B cell (primary cell): ENCODE measurements at regions not wholly inside any gene's neighbourhood (a gene's known extent, or its start where the extent isn't known, plus 50 kb on each side); places are given as distances from the start of the nearest gene placed in this dataset.

Experiments
- ATAC-seq: fragments of 200-7000 bp; cut with Tn5 transposase; one replicate; pipeline ENCODE4 v1.10.0; 2021; ENCODE audit warnings: low read depth, mild to moderate bottlenecking, moderate number of reproducible peaks, moderate library complexity
- CTCF ChIA-PET: fragments of 350-600 bp; sonication (Branson Sonifier 250); formaldehyde crosslinking; loops from one replicate; lab custom pipeline; 2021; ENCODE audit warnings: antibody characterized with exemption, inconsistent platforms; lab: Charles Lee
- POLR2A ChIA-PET: fragments of 350-600 bp; sonication (Branson Sonifier 250); formaldehyde crosslinking; loops from one replicate; lab custom pipeline; 2021; ENCODE audit warnings: antibody characterized with exemption; lab: Charles Lee
- DNase-seq: peaks from one replicate; pipeline ENCODE4 v3.0.0; 2013
- H2AFZ ChIP-seq: 2 replicates; pipeline ENCODE4 v1.6.1; 2012; ENCODE audit warnings: mild to moderate bottlenecking, low read depth, low read length; ENCODE audit not compliant: insufficient read depth, poor library complexity, severe bottlenecking
- H3K27ac ChIP-seq, 2 donors: 1 replicate in 1 of 2; 2 replicates in 1 of 2; pipeline ENCODE4 v1.5.1; 2012 to 2013; ENCODE audit warnings: low read length in 2 of 2, mild to moderate bottlenecking in 2 of 2, moderate library complexity in 1 of 2
- H3K27me3 ChIP-seq, 4 experiments: fragments of 200-600 bp in 1 of 4; sonication (generic) in 1 of 4; replicated peaks in 1 of 4; 1 replicate in 2 of 4; 2 replicates in 2 of 4; pipeline versions ENCODE4 v1.6.1 to v1.7.0; 2013 to 2016; ENCODE audit warnings: low read length in 3 of 4, mild to moderate bottlenecking in 2 of 4, mixed read lengths in 1 of 4, moderate library complexity in 1 of 4; ENCODE audit not compliant: insufficient read depth in 4 of 4, control insufficient read depth in 3 of 4; ENCODE audit errors: control extremely low read depth in 1 of 4
- H3K36me3 ChIP-seq, 2 experiments: replicated peaks in 1 of 2; 1 replicate in 1 of 2; 2 replicates in 1 of 2; pipeline versions ENCODE4 v1.6.1 to v1.7.1; 2013; ENCODE audit warnings: low read length in 1 of 2; ENCODE audit not compliant: insufficient read depth in 2 of 2, control insufficient read depth in 1 of 2; ENCODE audit errors: control extremely low read depth in 1 of 2, extremely low read depth in 1 of 2
- H3K4me1 ChIP-seq, 2 donors: fragments of 200-600 bp in 1 of 2; sonication (generic) in 1 of 2; 1 replicate in 1 of 2; 2 replicates in 1 of 2; pipeline versions ENCODE4 v1.5.1 to v1.6.1; 2013 to 2017; ENCODE audit warnings: low read length in 2 of 2; ENCODE audit not compliant: control insufficient read depth in 2 of 2, insufficient read depth in 2 of 2
- H3K4me2 ChIP-seq: replicated peaks from 2 replicates; pipeline ENCODE3; 2012; ENCODE audit warnings: mild to moderate bottlenecking, low read depth, low read length; ENCODE audit not compliant: poor library complexity, severe bottlenecking
- H3K4me3 ChIP-seq, 5 experiments: fragments of 200-600 bp in 1 of 5; sonication (generic) in 1 of 5; 1 replicate in 3 of 5; 2 replicates in 2 of 5; pipeline versions ENCODE4 v1.5.1 to v1.7.0; 2011 to 2016; ENCODE audit warnings: low read length in 4 of 5, mild to moderate bottlenecking in 4 of 5, low read depth in 2 of 5, control low read depth in 1 of 5, moderate library complexity in 1 of 5; ENCODE audit not compliant: insufficient read depth in 1 of 5; ENCODE audit errors: control extremely low read depth in 1 of 5, extremely low read depth in 1 of 5
- H3K79me2 ChIP-seq: fragments of 200-600 bp; sonication (generic); one replicate; pipeline ENCODE4 v1.6.0; 2016; ENCODE audit warnings: low read length; ENCODE audit not compliant: control insufficient read depth, insufficient read depth
- H3K9ac ChIP-seq: fragments of 200-600 bp; sonication (generic); 2 replicates; pipeline ENCODE4 v1.6.1; 2017; ENCODE audit warnings: mild to moderate bottlenecking, low read length, moderate library complexity
- H3K9me3 ChIP-seq, 3 donors: one replicate each; pipeline versions ENCODE4 v1.6.1 to v1.7.1; 2013; ENCODE audit warnings: low read length in 2 of 3; ENCODE audit not compliant: control insufficient read depth in 2 of 3, insufficient read depth in 1 of 3; ENCODE audit errors: control extremely low read depth in 1 of 3
- H4K20me1 ChIP-seq: 2 replicates; pipeline ENCODE4 v1.6.0; 2012; ENCODE audit warnings: mild to moderate bottlenecking, low read length; ENCODE audit not compliant: insufficient read depth, control insufficient read depth, poor library complexity, severe bottlenecking
- H3K27ac Mint-ChIP-seq: one replicate; pipeline ENCODE4 v1.8.0; 2021; ENCODE audit warnings: mixed read lengths
- H3K27me3 Mint-ChIP-seq: one replicate; pipeline ENCODE4 v1.8.0; 2021; ENCODE audit warnings: mixed read lengths
- H3K4me1 Mint-ChIP-seq: one replicate; pipeline ENCODE4 v1.8.0; 2021; ENCODE audit warnings: mixed read lengths
- H3K4me3 Mint-ChIP-seq: one replicate; pipeline ENCODE4 v1.8.0; 2021; ENCODE audit warnings: mixed read lengths
- H3K9me3 Mint-ChIP-seq: one replicate; pipeline ENCODE4 v1.8.0; 2022; ENCODE audit warnings: mixed read lengths; ENCODE audit not compliant: insufficient read depth
- CTCF ChIP-seq: fragments of 200-600 bp; IDR thresholded peaks from one replicate; pipeline ENCODE4 v1.8.0; 2022; ENCODE audit warnings: antibody characterized with exemption, mild to moderate bottlenecking
- EZH2 ChIP-seq: IDR thresholded peaks from 2 replicates; pipeline ENCODE4 v1.6.1; 2012; ENCODE audit warnings: borderline replicate concordance, low read depth, mild to moderate bottlenecking, moderate library complexity, low read length; ENCODE audit not compliant: insufficient read depth, poor library complexity, severe bottlenecking
- WGBS: methylation state at CpG from one replicate; pipeline ENCODE4 v1.1.5; 2013; ENCODE audit warnings: missing lambda C conversion rate; ENCODE audit not compliant: insufficient coverage; 5-methylcytosine and 5-hydroxymethylcytosine counted together
- intact Hi-C: fragments of 100-400 bp; cut with micrococcal nuclease; formaldehyde crosslinking; loops from one replicate; pipeline ENCODE4 v1.10.0; 2022

DNA sequence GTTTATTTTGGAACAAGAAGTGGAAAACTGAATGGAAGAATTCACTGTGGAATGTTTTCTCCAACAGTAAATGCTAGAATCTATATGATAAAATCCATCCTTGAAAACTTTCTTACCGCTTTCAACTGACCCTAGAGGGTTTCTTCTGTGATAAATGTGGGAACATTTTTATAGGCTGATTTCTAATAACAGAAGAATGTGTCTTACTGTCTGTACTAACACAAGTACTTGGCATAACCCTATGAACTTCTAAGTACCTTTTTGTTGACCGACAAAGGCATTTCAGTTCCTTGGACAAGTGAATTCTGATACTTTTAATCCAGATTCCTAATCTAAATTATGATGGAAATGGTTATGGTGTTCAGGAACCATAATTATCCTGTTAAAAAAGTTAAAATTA lies 1109.7 kb upstream of the FLRT2 start:
- no peaks in the 10 kb centered on the region for H3K79me2 ChIP-seq
- TF ChIP-seq CTCF = no peak
- TF ChIP-seq EZH2 = no peak
- ATAC-seq = no peak
- Mint-ChIP-seq H3K4me3 (no peak overlapping the region), H3K27ac (no peak overlapping the region), H3K4me1 (no peaks in the 10 kb centered on the region), H3K27me3 (no peaks in the 10 kb centered on the region), H3K9me3 (peaks cover 7% of the 10 kb centered on the region)
- no peak overlapping the region for H3K4me3 ChIP-seq
- H3K27me3 ChIP-seq = no peaks in the 10 kb centered on the region
- H3K4me1 ChIP-seq = no peaks in the 10 kb centered on the region
- ChIA-PET CTCF (no interaction called here), POLR2A (no interaction called here)
- no peak overlapping the region for H3K4me2 ChIP-seq
- no CpG with 5 or more reads among the region's 2 CpGs for WGBS
- no peak overlapping the region for H2AFZ ChIP-seq
- no peaks in the 10 kb centered on the region for H3K36me3 ChIP-seq
- no peak for DNase-seq
- H3K9ac ChIP-seq = no peak overlapping the region
- intact Hi-C loops = no loop called here
- no peak overlapping the region for H3K27ac ChIP-seq
- H4K20me1 ChIP-seq = no peaks in the 10 kb centered on the region
- peaks cover 0 to 11% (median 5%) of the 10 kb centered on the region in 3 donors for H3K9me3 ChIP-seq

GRCh38 chr14:84421621-84422020 lies 1108.3 kb upstream of the FLRT2 start:
- Mint-ChIP-seq H3K4me1 (no peaks in the 10 kb centered on the region), H3K9me3 (peaks cover 4% of the 10 kb centered on the region), H3K27ac (no peak overlapping the region), H3K4me3 (no peak overlapping the region), H3K27me3 (no peaks in the 10 kb centered on the region)
- intact Hi-C loops = no loop called here
- Histone ChIP-seq H3K9me3 (peaks cover 0 to 11% (median 5%) of the 10 kb centered on the region in 3 donors), H3K4me3 (no peak overlapping the region), H3K4me1 (no peaks in the 10 kb centered on the region), H3K9ac (no peak overlapping the region), H4K20me1 (no peaks in the 10 kb centered on the region), H3K79me2 (no peaks in the 10 kb centered on the region), H3K27ac (no peak overlapping the region), H3K4me2 (no peak overlapping the region), H2AFZ (no peak overlapping the region), H3K36me3 (no peaks in the 10 kb centered on the region), H3K27me3 (no peaks in the 10 kb centered on the region)
- DNase-seq (no peak), ATAC-seq (no peak)
- CTCF ChIA-PET = no interaction called here
- POLR2A ChIA-PET = no interaction called here
- no peak for TF ChIP-seq EZH2
- no peak for TF ChIP-seq CTCF
